ENCODE measurements at regions not wholly inside any gene's neighbourhood (a gene's known extent, or its start where the extent isn't known, plus 50 kb on each side); places are given as distances from the start of the nearest gene placed in this dataset.
A peak's percentile ranks its signal among the peaks of the same experiment; 100 is the strongest.

- TF ChIP-seq IRF2 (CRISPR knock-in tag; IDR thresholded peaks at IDR 0.05) (no peak), HMGA1 (CRISPR knock-in tag; conservative IDR thresholded peaks at IDR 0.05) (no peak), ZNF501 (CRISPR knock-in tag; IDR thresholded peaks at IDR 0.05) (no peak), IRF9 (CRISPR knock-in tag; IDR thresholded peaks at IDR 0.05; ENCODE audit: borderline replicate concordance) (no peak), ZNF790 (CRISPR knock-in tag; IDR thresholded peaks at IDR 0.05; ENCODE audit: borderline replicate concordance) (no peak), SKI (IDR thresholded peaks at IDR 0.05; ENCODE audit: partially characterized antibody) (no peak), AHDC1 (CRISPR knock-in tag; IDR thresholded peaks at IDR 0.05; ENCODE audit: borderline replicate concordance) (peak; percentile 68; the same call in 1 of the 2 replicates), PPARG (CRISPR knock-in tag; conservative IDR thresholded peaks at IDR 0.05) (0 out of 2 replicates have a peak, but pooled peaks have one; percentile 23), NR2C2 (CRISPR knock-in tag; IDR thresholded peaks at IDR 0.05; ENCODE audit: borderline replicate concordance) (no peak), TFE3 (CRISPR knock-in tag; IDR thresholded peaks at IDR 0.05) (peak; percentile 38; the same call in 1 of the 2 replicates), ZBTB49 (CRISPR knock-in tag; IDR thresholded peaks at IDR 0.05; ENCODE audit: borderline replicate concordance) (no peak), FOXA3 (CRISPR knock-in tag; IDR thresholded peaks at IDR 0.05) (peak; percentile 86), ZNF292 (CRISPR knock-in tag; IDR thresholded peaks at IDR 0.05; ENCODE audit: borderline replicate concordance, low read depth) (no peak), ERF (CRISPR knock-in tag; IDR thresholded peaks at IDR 0.05) (no peak), ZEB1 (IDR thresholded peaks at IDR 0.05; ENCODE audit: insufficient replicate concordance, low read depth) (no peak), NR1H2 (CRISPR knock-in tag; IDR thresholded peaks at IDR 0.05; ENCODE audit: borderline replicate concordance, low read depth) (no peak), NFE2L1 (CRISPR knock-in tag; IDR thresholded peaks at IDR 0.05; ENCODE audit: borderline replicate concordance) (no peak), RBAK (CRISPR knock-in tag; IDR thresholded peaks at IDR 0.05) (no peak), ZBTB1 (CRISPR knock-in tag; IDR thresholded peaks at IDR 0.05; ENCODE audit: borderline replicate concordance) (no peak), JUN (CRISPR knock-in tag; IDR thresholded peaks at IDR 0.05) (no peak), ZNF713 (CRISPR knock-in tag; IDR thresholded peaks at IDR 0.05) (no peak), POLR2AphosphoS5 (IDR thresholded peaks at IDR 0.05; ENCODE audit: low read depth, low read length) (no peak)
These were observed 764.3 kb upstream of the GOLIM4 start (continued) for GRCh38 chr3:168860028-168860427.
